H1 (cell line): ENCODE measurements at regions not wholly inside any gene's neighbourhood (a gene's known extent, or its start where the extent isn't known, plus 50 kb on each side); places are given as distances from the start of the nearest gene placed in this dataset.

ENCODE experiments used
- CTCF ChIA-PET: fragments of 300-600 bp; sonication (Branson Sonifier 250); formaldehyde crosslinking; loops from one replicate; lab custom pipeline; 2021; ENCODE audit not compliant: partially characterized antibody; lab: Charles Lee
- POLR2A ChIA-PET: fragments of 300-600 bp; sonication (Branson Sonifier 250); formaldehyde crosslinking; loops from one replicate; lab custom pipeline; 2021; ENCODE audit warnings: inconsistent platforms; ENCODE audit not compliant: partially characterized antibody; lab: Charles Lee
- DNase-seq, 2 experiments: peaks; one replicate each; pipeline versions ENCODE4 v3.0.0 to v3.0.0-alpha.2; 2010 to 2022; ENCODE audit warnings: low spot score in 2 of 2, low read depth in 1 of 2, mixed read lengths in 1 of 2
- FAIRE-seq: peaks from 2 replicates; lab custom pipeline; 2011; peaks lifted over from hg19 to GRCh38; lab: Jason Lieb, UNC
- H2AFZ ChIP-seq: 2 replicates; pipeline ENCODE4 v1.8.1; 2012; ENCODE audit warnings: low read length, inconsistent platforms
- H2AK5ac ChIP-seq: 2 replicates; pipeline ENCODE4 v1.6.1; 2013; ENCODE audit warnings: low read depth, low read length
- H2BK120ac ChIP-seq: replicated peaks from 2 replicates; pipeline ENCODE3; 2013; ENCODE audit warnings: low read depth, low read length, inconsistent platforms
- H2BK12ac ChIP-seq: 2 replicates; pipeline ENCODE4 v1.6.1; 2013; ENCODE audit warnings: low read depth, low read length
- H2BK15ac ChIP-seq: 2 replicates; pipeline ENCODE4 v1.6.1; 2013; ENCODE audit warnings: low read length
- H2BK20ac ChIP-seq: 2 replicates; pipeline ENCODE4 v1.6.1; 2013; ENCODE audit warnings: low read length
- H2BK5ac ChIP-seq: 2 replicates; pipeline ENCODE4 v1.6.1; 2013; ENCODE audit warnings: low read depth, low read length
- H3K14ac ChIP-seq: 2 replicates; pipeline ENCODE4 v1.6.1; 2013; ENCODE audit warnings: inconsistent platforms; ENCODE audit not compliant: insufficient read length
- H3K18ac ChIP-seq: 2 replicates; pipeline ENCODE4 v1.6.1; 2013; ENCODE audit warnings: low read length; ENCODE audit errors: extremely low read depth
- H3K23ac ChIP-seq: 2 replicates; pipeline ENCODE4 v1.6.1; 2013; ENCODE audit warnings: inconsistent platforms; ENCODE audit not compliant: insufficient read length
- H3K23me2 ChIP-seq: 2 replicates; pipeline ENCODE4 v1.6.1; 2013; ENCODE audit warnings: low read depth, low read length
- H3K27ac ChIP-seq: 2 replicates; pipeline ENCODE4 v1.6.1; 2011; ENCODE audit warnings: low read depth, low read length, inconsistent platforms
- H3K27me3 ChIP-seq, 4 experiments: replicated peaks in 1 of 4; 1 replicate in 1 of 4; 2 replicates in 3 of 4; pipeline versions ENCODE4 v1.6.1 to v1.8.1; 2011 to 2013; ENCODE audit warnings: low read length in 3 of 4, mild to moderate bottlenecking in 3 of 4, inconsistent platforms in 2 of 4, mixed read lengths in 2 of 4, moderate library complexity in 1 of 4; ENCODE audit not compliant: control insufficient read depth in 3 of 4, insufficient read depth in 3 of 4; ENCODE audit errors: extremely low read depth in 1 of 4
- H3K36me3 ChIP-seq, 4 experiments: 2 replicates each; pipeline versions ENCODE4 v1.6.1 to v1.8.1; 2011 to 2013; ENCODE audit warnings: mild to moderate bottlenecking in 4 of 4, low read length in 3 of 4, moderate library complexity in 2 of 4, control low read depth in 1 of 4, inconsistent platforms in 1 of 4; ENCODE audit not compliant: insufficient read depth in 4 of 4, control insufficient read depth in 2 of 4
- H3K4ac ChIP-seq: replicated peaks from 2 replicates; pipeline ENCODE3; 2013; ENCODE audit warnings: low read length, low read depth, mixed read lengths, inconsistent platforms; ENCODE audit not compliant: insufficient read length
- H3K4me1 ChIP-seq, 4 experiments: replicated peaks in 1 of 4; 1 replicate in 1 of 4; 2 replicates in 3 of 4; pipeline versions ENCODE4 v1.6.1 to v1.8.1; 2011 to 2013; ENCODE audit warnings: low read length in 3 of 4, inconsistent platforms in 2 of 4, mixed read lengths in 1 of 4; ENCODE audit not compliant: insufficient read depth in 4 of 4, control insufficient read depth in 3 of 4
- H3K4me2 ChIP-seq, 2 experiments: 2 replicates each; pipeline versions ENCODE4 v1.6.1 to v1.8.1; 2011 to 2013; ENCODE audit warnings: low read depth in 2 of 2, low read length in 2 of 2, control low read depth in 1 of 2, inconsistent platforms in 1 of 2, mild to moderate bottlenecking in 1 of 2; ENCODE audit not compliant: insufficient read depth in 1 of 2
- H3K4me3 ChIP-seq, 4 experiments: fragments of 200-600, 300-600 bp in 1 of 4; sonication (generic), shearing (Covaris generic), sonication (Bioruptor Twin) in 1 of 4; 2 replicates each; pipeline versions ENCODE4 v1.5.1 to v1.8.1; 2011 to 2016; ENCODE audit warnings: low read length in 4 of 4, low read depth in 3 of 4, control low read depth in 2 of 4, inconsistent platforms in 2 of 4, mild to moderate bottlenecking in 2 of 4, mixed read lengths in 1 of 4, moderate library complexity in 1 of 4; ENCODE audit not compliant: insufficient read depth in 2 of 4; ENCODE audit errors: extremely low read depth in 1 of 4
- H3K56ac ChIP-seq: replicated peaks from 2 replicates; pipeline ENCODE3; 2013; ENCODE audit warnings: low read depth, mild to moderate bottlenecking, mixed read lengths, low read length, inconsistent platforms; ENCODE audit not compliant: insufficient read length
- H3K79me1 ChIP-seq: 2 replicates; pipeline ENCODE4 v1.6.1; 2013; ENCODE audit warnings: low read depth, low read length, control low read depth
- H3K79me2 ChIP-seq, 2 experiments: 2 replicates each; pipeline versions ENCODE4 v1.6.1 to v1.8.1; 2012 to 2013; ENCODE audit warnings: low read length in 2 of 2, mild to moderate bottlenecking in 2 of 2, inconsistent platforms in 1 of 2; ENCODE audit not compliant: insufficient read depth in 2 of 2, control insufficient read depth in 1 of 2
- H3K9ac ChIP-seq, 4 experiments: replicated peaks in 1 of 4; 1 replicate in 1 of 4; 2 replicates in 3 of 4; pipeline versions ENCODE4 v1.6.1 to v1.8.1; 2011 to 2013; ENCODE audit warnings: low read depth in 3 of 4, low read length in 3 of 4, control low read depth in 2 of 4, mild to moderate bottlenecking in 2 of 4, moderate library complexity in 2 of 4, inconsistent platforms in 1 of 4; ENCODE audit errors: extremely low read depth in 1 of 4
- H3K9me3 ChIP-seq, 2 experiments: 2 replicates each; pipeline versions ENCODE4 v1.6.1 to v1.8.1; 2012 to 2013; ENCODE audit warnings: mild to moderate bottlenecking in 2 of 2, moderate library complexity in 2 of 2, control low read depth in 1 of 2, inconsistent platforms in 1 of 2, low read depth in 1 of 2, low read length in 1 of 2, mixed read lengths in 1 of 2; ENCODE audit not compliant: insufficient read depth in 2 of 2
- H4K20me1 ChIP-seq, 2 experiments: replicated peaks in 1 of 2; 2 replicates each; pipeline versions ENCODE3 to v1.8.1; 2011 to 2013; ENCODE audit warnings: inconsistent platforms in 2 of 2, low read length in 2 of 2, mild to moderate bottlenecking in 1 of 2; ENCODE audit not compliant: insufficient read depth in 2 of 2, control insufficient read depth in 1 of 2
- H4K5ac ChIP-seq: 2 replicates; pipeline ENCODE4 v1.6.1; 2013; ENCODE audit warnings: low read length, low read depth, mixed read lengths, inconsistent platforms; ENCODE audit not compliant: insufficient read length
- H4K8ac ChIP-seq: 2 replicates; pipeline ENCODE4 v1.8.0; 2013; ENCODE audit warnings: mild to moderate bottlenecking, moderate library complexity, low read length, inconsistent platforms; ENCODE audit not compliant: insufficient read depth; ENCODE audit errors: extremely low read depth
- H4K91ac ChIP-seq: replicated peaks from 2 replicates; pipeline ENCODE3; 2013; ENCODE audit warnings: low read length, mixed read lengths, inconsistent platforms; ENCODE audit not compliant: insufficient read length
- NRF1 ChIP-seq: IDR thresholded peaks from 2 replicates; pipeline ENCODE4 v1.6.1; 2011; ENCODE audit warnings: mild to moderate bottlenecking, low read depth, low read length, improper control_type of control experiment
- RXRA ChIP-seq: IDR thresholded peaks from 2 replicates; pipeline ENCODE4 v1.6.1; 2011; ENCODE audit warnings: low read depth, mild to moderate bottlenecking, low read length, moderate library complexity; ENCODE audit not compliant: insufficient read depth
- SP1 ChIP-seq: IDR thresholded peaks from 2 replicates; pipeline ENCODE4 v1.6.1; 2011; ENCODE audit warnings: low read depth, low read length
- TAF1 ChIP-seq: IDR thresholded peaks from 2 replicates; pipeline ENCODE4 v1.6.1; 2011; ENCODE audit warnings: mild to moderate bottlenecking, low read depth, low read length
- WGBS, 2 experiments: shearing (Covaris generic) in 1 of 2; methylation state at CpG; one replicate each; pipeline versions ENCODE4 v1.1.6 to v1.1.7; 2013 to 2015; ENCODE audit warnings: low lambda C conversion rate in 2 of 2, mixed read lengths in 2 of 2, inconsistent platforms in 1 of 2, low coverage in 1 of 2, missing lambda C conversion rate in 1 of 2; ENCODE audit not compliant: insufficient replicate concordance in 2 of 2, insufficient coverage in 1 of 2, insufficient read length in 1 of 2; ENCODE audit errors: extremely low coverage in 1 of 2, missing lambda C conversion rate in 1 of 2; 5-methylcytosine and 5-hydroxymethylcytosine counted together

DNA sequence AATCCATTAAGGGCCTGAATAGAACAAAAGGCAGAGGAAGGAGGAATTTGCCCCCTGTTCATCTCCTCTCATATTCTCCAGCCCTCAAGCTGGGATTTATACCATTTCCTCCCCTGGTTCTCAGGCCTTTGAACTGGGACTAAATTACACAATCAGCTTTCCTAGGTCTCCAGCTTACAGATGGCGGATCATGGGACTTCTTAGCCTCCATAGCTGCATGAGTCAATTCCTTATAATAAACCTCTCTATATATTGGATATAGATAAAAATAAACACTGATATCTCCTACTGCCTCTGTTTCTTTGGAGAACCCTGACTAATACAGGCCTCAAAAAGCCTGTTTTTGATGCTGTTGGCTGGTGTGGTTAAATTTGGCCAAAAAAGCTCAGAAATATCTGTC is 84.5 kb upstream of the TMEM108 start:
- Histone ChIP-seq H3K9ac (no peak overlapping the region), H2AFZ (no peak overlapping the region), H3K27ac (no peak overlapping the region), H3K4me2 (no peak overlapping the region), H3K79me1 (no peaks in the 10 kb centered on the region), H4K8ac (no peak overlapping the region), H3K4me3 (no peak overlapping the region), H3K14ac (no peak overlapping the region), H4K91ac (no peak overlapping the region), H2BK120ac (no peak overlapping the region), H3K23me2 (no peaks in the 10 kb centered on the region), H3K18ac (no peak overlapping the region), H2BK15ac (no peak overlapping the region), H2BK12ac (no peak overlapping the region), H3K4ac (no peak overlapping the region), H4K5ac (no peak overlapping the region), H3K56ac (no peak overlapping the region), H4K20me1 (no peaks in the 10 kb centered on the region), H2BK20ac (no peak overlapping the region), H3K4me1 (no peaks in the 10 kb centered on the region), H2AK5ac (no peak overlapping the region), H3K36me3 (no peaks in the 10 kb centered on the region), H3K79me2 (no peaks in the 10 kb centered on the region), H3K27me3 (no peaks in the 10 kb centered on the region), H3K9me3 (no peaks in the 10 kb centered on the region), H3K23ac (no peak overlapping the region), H2BK5ac (no peak overlapping the region)
- CTCF ChIA-PET, result no interaction called here
- TF ChIP-seq SP1 (no peak), RXRA (no peak), TAF1 (no peak), NRF1 (no peak)
- DNase-seq, result no peak
- 80% methylated on average over 1 of the region's 1 CpG; no CpG with 5 or more reads in 1 of the 2 experiments for WGBS, 2 experiments
- no peak for FAIRE-seq
- POLR2A ChIA-PET, result interaction anchor here (0.6 kb wide), 1 partner anchor 65 kb away, joined by 4 read pairs; no protein-coding TSS in a partner anchor
